ENCODE measurements at regions not wholly inside any gene's neighbourhood (a gene's known extent, or its start where the extent isn't known, plus 50 kb on each side); places are given as distances from the start of the nearest gene placed in this dataset.

- no TSS peak for BruUV-seq (replicated peaks)
- Histone ChIP-seq H3K27me3 (replicated peaks; ENCODE audit: insufficient read depth, low read depth, low read length, poor library complexity) (no peaks in the 10 kb centered on the region), H3K27ac (ENCODE audit: low read depth, low read length, poor library complexity, severe bottlenecking) (no peak overlapping the region), H3K4me1 (ENCODE audit: insufficient read depth, low read length, poor library complexity, severe bottlenecking) (peaks cover 6% of the 10 kb centered on the region), H3K36me3 (ENCODE audit: insufficient read depth, low read length, poor library complexity, severe bottlenecking) (no peaks in the 10 kb centered on the region), H3K4me3 (ENCODE audit: low read depth, low read length, poor library complexity, severe bottlenecking) (no peak overlapping the region), H3K9me3 (ENCODE audit: low read depth, low read length, poor library complexity, severe bottlenecking) (no peaks in the 10 kb centered on the region)
- POLR2A ChIA-PET (ENCODE audit: low non-redundant PET) = no interaction called here
- intact Hi-C loops (cut with micrococcal nuclease; ENCODE audit: unreplicated experiment) = no loop called here
- TF ChIP-seq CTCF (conservative IDR thresholded peaks at IDR 0.05; ENCODE audit: low read depth, low read length) (no peak), EZH2 (IDR thresholded peaks at IDR 0.05; ENCODE audit: borderline replicate concordance, low read depth, low read length, poor library complexity, severe bottlenecking) (no peak)
- DNase-seq (ENCODE audit: low spot score) = no peak
- CTCF ChIA-PET = no interaction called here
Measured at GRCh38 chr3:99544786-99545281, 93.6 kb upstream of the COL8A1 start.

DNA sequence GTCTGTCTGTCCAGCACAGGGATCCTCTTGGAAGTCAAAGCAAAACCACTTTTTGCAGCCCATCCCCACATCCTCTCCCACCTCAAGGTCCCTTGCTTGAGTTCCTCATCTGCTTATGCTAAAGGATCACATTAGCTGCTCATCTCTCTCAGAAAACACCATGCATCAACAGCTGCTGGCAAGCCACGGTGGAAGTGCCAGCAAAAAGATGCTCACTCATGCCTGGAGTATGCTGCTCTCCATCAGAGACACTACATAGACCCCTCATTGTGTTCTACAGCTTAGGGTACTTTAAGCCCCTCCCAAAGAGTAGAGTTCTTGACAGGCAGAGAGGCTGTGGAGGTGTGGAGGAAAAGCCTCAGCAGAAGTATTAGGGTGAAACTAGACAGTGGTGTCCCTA, 94.6 kb upstream of the COL8A1 start:
- Histone ChIP-seq H3K4me1 (ENCODE audit: insufficient read depth, low read length, poor library complexity, severe bottlenecking) (peaks cover 6% of the 10 kb centered on the region), H3K4me3 (ENCODE audit: low read depth, low read length, poor library complexity, severe bottlenecking) (no peak overlapping the region), H3K36me3 (ENCODE audit: insufficient read depth, low read length, poor library complexity, severe bottlenecking) (no peaks in the 10 kb centered on the region), H3K27ac (ENCODE audit: low read depth, low read length, poor library complexity, severe bottlenecking) (no peak overlapping the region), H3K9me3 (ENCODE audit: low read depth, low read length, poor library complexity, severe bottlenecking) (no peaks in the 10 kb centered on the region), H3K27me3 (replicated peaks; ENCODE audit: insufficient read depth, low read depth, low read length, poor library complexity) (no peaks in the 10 kb centered on the region)
- intact Hi-C loops (cut with micrococcal nuclease; ENCODE audit: unreplicated experiment) = no loop called here
- no peak for TF ChIP-seq CTCF (conservative IDR thresholded peaks at IDR 0.05; ENCODE audit: low read depth, low read length)
- no peak for TF ChIP-seq EZH2 (IDR thresholded peaks at IDR 0.05; ENCODE audit: borderline replicate concordance, low read depth, low read length, poor library complexity, severe bottlenecking)
- no peak for DNase-seq (ENCODE audit: low spot score)
- ChIA-PET POLR2A (ENCODE audit: low non-redundant PET) (no interaction called here), CTCF (no interaction called here)
- no TSS peak for BruUV-seq (replicated peaks)

DNA sequence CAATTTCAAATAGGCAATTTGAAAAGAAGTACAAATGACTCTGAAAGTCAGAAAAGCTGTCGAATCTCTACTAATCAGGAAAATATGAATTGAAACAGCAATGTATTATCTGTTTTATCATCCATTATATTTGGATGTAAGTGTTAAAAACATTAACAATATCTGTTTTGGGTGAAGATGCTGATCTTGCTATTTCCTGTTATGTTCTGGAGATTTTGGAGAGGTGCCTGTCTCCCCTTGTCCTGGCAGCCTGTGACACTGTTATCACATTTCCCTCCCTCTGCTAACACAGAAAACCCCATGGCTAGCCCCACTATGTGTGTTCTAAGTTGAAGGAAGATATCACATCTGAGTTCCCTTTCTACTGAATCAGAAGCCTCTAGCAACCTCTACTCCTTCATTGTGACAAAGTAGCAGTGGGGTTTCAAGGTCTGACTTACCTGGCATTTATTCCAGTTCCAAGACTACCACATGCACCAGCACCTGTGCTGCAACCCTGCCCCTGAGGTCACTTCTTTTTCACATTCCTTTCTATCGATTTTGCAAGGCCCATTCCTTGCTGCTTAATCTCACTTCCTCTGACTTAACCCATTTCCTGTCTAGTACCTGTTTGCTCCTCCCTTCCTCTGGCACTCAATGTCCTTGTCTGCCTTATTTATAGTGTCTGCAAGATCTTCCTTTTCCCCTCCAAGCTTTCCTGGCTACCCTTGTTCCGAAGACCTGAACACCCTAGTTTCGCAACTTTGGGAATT, 95.5 kb upstream of the COL8A1 start:
- POLR2A ChIA-PET (ENCODE audit: low non-redundant PET) = no interaction called here
- TF ChIP-seq EZH2 (IDR thresholded peaks at IDR 0.05; ENCODE audit: borderline replicate concordance, low read depth, low read length, poor library complexity, severe bottlenecking) = no peak
- no peak for TF ChIP-seq CTCF (conservative IDR thresholded peaks at IDR 0.05; ENCODE audit: low read depth, low read length)
- CTCF ChIA-PET = no interaction called here
- BruUV-seq (replicated peaks) = no TSS peak
- no peak for DNase-seq (ENCODE audit: low spot score)
- Histone ChIP-seq H3K36me3 (ENCODE audit: insufficient read depth, low read length, poor library complexity, severe bottlenecking) (no peaks in the 10 kb centered on the region), H3K27me3 (replicated peaks; ENCODE audit: insufficient read depth, low read depth, low read length, poor library complexity) (no peaks in the 10 kb centered on the region), H3K27ac (ENCODE audit: low read depth, low read length, poor library complexity, severe bottlenecking) (no peak overlapping the region), H3K9me3 (ENCODE audit: low read depth, low read length, poor library complexity, severe bottlenecking) (no peaks in the 10 kb centered on the region), H3K4me3 (ENCODE audit: low read depth, low read length, poor library complexity, severe bottlenecking) (no peak overlapping the region), H3K4me1 (ENCODE audit: insufficient read depth, low read length, poor library complexity, severe bottlenecking) (peaks cover 6% of the 10 kb centered on the region)
- intact Hi-C loops (cut with micrococcal nuclease; ENCODE audit: unreplicated experiment) = no loop called here
